K562 (cell line): ENCODE measurements at regions not wholly inside any gene's neighbourhood (a gene's known extent, or its start where the extent isn't known, plus 50 kb on each side); places are given as distances from the start of the nearest gene placed in this dataset.

Experiments used
- RCOR1 ChIP-seq, 2 experiments: IDR thresholded peaks; 2 replicates each; pipeline ENCODE4 v1.6.1; 2012; ENCODE audit warnings: low read depth in 2 of 2, low read length in 2 of 2, borderline replicate concordance in 1 of 2, improper control_type of control experiment in 1 of 2
- SMAD2 ChIP-seq: fragments of 150-350 bp; IDR thresholded peaks from 2 replicates; pipeline ENCODE4 v1.6.1; 2014; ENCODE audit warnings: low read depth, mild to moderate bottlenecking, low read length
- TF ChIP-seq, protein P1 (sequence below), 3 experiments: IDR thresholded peaks in 2 of 3; conservative IDR thresholded peaks in 1 of 3; 2 replicates each; pipeline ENCODE4 v1.5.1; 2011 to 2012; ENCODE audit warnings: low read length in 3 of 3, mild to moderate bottlenecking in 3 of 3, control low read depth in 2 of 3, improper control_type of control experiment in 1 of 3, inconsistent platforms in 1 of 3, low read depth in 1 of 3, mixed read lengths in 1 of 3, moderate library complexity in 1 of 3; ENCODE audit not compliant: insufficient read depth in 2 of 3

DNA sequence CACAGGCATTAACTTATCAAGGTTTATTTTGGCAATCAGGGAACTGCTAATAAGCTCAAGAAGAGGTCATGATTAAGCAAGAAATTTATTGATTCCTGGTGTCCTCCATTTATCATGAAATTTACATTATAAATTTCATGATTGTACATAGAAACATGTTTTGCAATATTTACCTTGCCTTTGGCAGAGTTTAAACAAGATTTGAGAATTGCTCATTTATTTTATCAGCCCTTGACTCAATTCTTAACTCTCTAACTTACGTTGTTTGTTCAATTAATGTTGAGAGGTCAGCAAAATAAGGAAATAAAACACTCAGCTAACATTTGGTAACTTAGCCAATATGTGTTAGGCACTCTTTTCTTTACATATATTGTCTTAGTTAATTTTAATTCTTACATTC, 286.6 kb downstream of the SLC7A11 start:
- TF ChIP-seq SMAD2 (no peak), RCOR1 (IDR thresholded peaks at IDR 0.05; ENCODE audit: borderline replicate concordance in 1 of 2, low read depth in 2 of 2, low read length in 2 of 2) (no peak)
- TF ChIP-seq, protein P1, sequence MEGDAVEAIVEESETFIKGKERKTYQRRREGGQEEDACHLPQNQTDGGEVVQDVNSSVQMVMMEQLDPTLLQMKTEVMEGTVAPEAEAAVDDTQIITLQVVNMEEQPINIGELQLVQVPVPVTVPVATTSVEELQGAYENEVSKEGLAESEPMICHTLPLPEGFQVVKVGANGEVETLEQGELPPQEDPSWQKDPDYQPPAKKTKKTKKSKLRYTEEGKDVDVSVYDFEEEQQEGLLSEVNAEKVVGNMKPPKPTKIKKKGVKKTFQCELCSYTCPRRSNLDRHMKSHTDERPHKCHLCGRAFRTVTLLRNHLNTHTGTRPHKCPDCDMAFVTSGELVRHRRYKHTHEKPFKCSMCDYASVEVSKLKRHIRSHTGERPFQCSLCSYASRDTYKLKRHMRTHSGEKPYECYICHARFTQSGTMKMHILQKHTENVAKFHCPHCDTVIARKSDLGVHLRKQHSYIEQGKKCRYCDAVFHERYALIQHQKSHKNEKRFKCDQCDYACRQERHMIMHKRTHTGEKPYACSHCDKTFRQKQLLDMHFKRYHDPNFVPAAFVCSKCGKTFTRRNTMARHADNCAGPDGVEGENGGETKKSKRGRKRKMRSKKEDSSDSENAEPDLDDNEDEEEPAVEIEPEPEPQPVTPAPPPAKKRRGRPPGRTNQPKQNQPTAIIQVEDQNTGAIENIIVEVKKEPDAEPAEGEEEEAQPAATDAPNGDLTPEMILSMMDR (IDR thresholded peaks at IDR 0.05 in 2 of 3, conservative IDR thresholded peaks at IDR 0.05 in 1 of 3; ENCODE audit: insufficient read depth in 2 of 3, low read depth in 1 of 3, low read length in 3 of 3): no peak
